GM18511 (cell line): ENCODE measurements at regions not wholly inside any gene's neighbourhood (a gene's known extent, or its start where the extent isn't known, plus 50 kb on each side); places are given as distances from the start of the nearest gene placed in this dataset.

Experiments used
- ATAC-seq: cut with Tn5 transposase; IDR thresholded peaks from one replicate; pipeline ENCODE4 v1.9.1; 2021; ENCODE audit warnings: mild to moderate bottlenecking, moderate library complexity; ENCODE audit not compliant: unreplicated experiment

DNA sequence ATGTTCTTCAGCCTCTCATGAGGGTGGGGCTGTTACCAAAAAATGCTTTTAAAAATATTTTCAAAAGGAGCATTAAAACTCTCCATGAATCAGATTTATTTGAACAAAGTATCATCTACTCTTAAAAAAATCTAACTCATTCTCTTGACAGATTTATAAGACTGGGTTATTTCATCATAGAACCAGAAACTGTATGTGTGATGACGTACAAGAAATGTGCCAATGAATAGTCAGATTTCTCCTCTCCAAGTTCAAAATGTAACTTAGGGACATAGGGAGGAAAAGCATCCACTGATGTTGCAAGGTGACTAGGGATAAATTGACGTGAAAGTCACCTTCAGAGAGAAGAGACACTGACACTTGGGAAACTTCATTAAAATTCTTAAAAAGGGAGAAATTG, 89.1 kb upstream of the CLNK start:
- ATAC-seq = no peak

DNA sequence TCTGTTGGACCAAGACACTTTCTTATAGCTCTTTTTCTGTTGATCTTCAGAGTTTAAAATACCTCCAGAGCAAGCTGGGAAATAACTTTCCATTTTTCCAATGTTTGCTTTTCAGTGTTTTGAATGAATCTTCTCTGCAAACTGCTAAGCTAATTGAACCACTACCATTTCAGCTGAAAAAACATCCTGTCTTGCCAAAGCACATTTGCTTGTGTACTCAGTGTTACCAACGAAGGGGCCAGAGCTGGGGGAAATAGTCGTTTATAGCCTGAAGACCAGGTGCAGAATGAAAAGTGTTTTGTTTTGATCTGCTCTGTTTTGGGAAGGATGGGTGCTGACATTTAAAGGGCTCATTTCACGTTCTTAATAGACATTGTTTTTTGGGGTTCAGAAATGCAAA, 88.4 kb upstream of the CLNK start:
- ATAC-seq = no peak

DNA sequence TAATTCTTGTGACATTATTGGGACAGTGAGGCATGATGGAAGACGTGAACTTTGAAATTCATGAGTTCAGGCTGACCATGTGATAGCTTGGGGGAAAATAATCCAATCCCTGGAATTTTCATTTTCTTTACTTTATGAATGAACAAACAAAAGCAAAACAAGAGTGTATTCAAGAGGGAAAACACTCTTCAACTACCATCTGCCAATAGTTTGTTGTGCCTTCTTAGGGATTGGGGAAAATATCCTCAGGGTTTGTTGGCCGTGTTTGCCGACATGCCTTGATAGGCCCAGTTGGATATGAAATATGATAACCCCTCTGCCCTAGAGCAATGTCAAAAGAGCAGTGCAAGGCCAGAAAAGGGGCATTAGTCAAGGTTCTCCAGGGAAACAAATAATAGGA, 80.8 kb upstream of the CLNK start:
- no peak for ATAC-seq

DNA sequence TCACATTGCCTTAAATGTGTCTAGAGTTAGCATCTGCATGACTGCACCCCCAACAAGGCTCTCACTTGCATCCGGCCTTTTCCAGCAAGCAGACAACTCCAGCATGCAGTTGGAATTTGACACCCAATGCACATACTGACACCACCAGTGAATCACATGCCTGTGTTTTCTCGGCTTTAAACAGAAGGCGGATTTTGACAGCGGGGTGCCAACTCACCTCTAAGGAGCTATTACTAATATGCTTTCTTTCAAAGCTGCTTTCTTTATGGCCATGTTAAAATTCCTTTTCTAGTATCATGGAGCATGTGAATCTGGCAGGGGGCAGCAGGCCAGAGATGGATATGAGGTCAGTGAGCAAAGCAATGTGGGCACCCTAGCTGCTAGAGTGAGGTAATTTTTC, 78.0 kb upstream of the CLNK start:
- no peak for ATAC-seq

DNA sequence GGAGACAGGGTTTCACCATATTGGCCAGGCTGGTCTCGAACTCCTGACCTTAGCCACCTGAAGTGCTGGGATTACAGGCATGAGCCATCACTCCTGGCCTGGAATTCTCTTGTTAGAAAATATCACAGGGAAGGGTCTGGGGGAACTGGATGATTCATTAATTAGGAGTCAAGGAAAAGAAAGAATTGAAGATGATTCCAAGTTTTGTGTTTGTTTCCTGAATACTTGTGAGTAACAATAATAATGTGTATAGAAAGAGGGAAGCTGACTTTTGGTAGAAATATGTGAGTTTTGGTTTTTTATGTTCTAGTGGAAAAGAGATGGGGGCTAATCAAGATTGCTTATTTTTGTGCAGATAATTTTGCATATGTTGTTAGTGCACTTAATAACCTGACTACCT, 77.3 kb upstream of the CLNK start:
- ATAC-seq = no peak

DNA sequence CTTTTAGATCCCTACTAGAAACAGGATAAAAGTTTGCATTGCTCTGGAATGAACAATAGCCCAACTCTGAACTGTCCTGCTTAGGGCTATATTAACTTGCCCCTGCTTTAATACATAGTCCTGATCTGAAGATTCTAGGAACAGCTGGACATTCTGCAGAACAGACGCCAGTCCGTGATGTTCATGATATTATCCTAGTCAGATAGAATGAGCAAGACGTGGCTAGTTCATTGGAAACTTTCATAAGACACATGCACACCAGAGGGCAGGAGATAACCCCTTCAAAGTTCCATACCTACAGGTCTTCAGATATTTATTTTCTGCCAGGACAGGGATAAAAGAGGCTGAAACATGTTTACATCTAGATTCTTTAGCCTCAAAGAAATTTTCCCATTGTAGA, 75.5 kb upstream of the CLNK start:
- no peak for ATAC-seq

DNA sequence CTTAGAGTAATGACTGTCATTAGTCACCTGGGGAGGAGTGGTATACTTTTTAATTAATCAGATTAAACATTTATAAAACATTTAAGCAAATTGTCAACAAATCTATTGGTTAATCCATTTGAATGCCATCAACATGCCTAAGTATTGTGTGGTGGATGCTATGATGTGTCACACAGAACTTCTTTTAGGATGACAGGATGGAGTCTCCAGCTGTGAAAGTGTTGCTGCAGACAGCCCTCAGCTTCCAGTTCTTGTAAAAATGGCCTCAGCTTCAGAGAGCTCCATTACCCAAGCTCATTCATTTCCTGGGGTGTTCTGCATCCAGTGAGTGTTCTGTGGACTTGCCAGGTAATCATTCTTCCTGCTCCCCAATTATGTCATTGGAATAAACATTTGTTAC, 74.3 kb upstream of the CLNK start:
- no peak for ATAC-seq

DNA sequence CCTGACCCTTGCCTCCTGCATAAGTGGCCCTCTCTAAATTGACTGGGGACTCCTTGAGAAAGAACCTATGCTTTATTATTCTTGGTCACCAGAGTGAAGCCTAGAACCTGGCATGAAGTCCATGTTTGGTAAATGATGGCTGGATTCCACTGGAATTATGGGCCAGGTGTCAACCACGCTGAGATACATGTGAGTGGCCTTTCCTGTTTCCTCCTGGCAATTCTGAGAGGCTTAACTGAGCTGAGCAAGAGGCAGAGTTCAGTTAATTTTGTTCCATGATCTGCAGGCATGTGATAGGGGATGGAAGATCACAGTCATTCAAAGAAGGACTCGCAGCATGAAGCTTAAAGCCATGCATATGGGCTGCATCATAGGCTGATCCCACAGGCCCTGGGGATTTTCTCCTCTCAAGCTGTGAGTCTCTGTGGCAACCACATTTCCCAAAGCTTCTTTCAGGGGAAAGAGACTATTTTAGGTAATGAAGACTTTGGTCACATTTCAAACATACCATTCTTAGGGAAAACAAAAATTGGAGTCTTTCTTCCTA, 69.4 kb upstream of the CLNK start:
- ATAC-seq = no peak

DNA sequence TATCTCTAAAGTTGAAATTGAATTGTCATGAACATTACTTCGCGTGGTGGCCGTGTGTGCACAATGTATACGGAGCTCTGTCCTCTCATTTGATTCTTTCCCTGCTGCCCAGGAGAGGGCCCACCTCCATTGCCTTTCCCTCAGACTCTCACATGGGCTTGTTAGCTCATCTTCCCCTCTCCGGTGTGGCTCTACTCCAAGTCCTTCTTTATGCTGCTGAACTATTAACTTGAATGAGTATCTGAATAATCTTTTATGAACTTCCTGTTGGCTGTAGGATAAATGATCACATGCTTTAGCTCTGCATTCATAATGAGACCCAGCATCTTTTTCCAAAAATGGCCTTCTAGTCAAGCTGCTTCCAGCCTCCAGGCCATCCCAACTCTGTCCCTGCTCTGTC, 68.8 kb upstream of the CLNK start:
- no peak for ATAC-seq

DNA sequence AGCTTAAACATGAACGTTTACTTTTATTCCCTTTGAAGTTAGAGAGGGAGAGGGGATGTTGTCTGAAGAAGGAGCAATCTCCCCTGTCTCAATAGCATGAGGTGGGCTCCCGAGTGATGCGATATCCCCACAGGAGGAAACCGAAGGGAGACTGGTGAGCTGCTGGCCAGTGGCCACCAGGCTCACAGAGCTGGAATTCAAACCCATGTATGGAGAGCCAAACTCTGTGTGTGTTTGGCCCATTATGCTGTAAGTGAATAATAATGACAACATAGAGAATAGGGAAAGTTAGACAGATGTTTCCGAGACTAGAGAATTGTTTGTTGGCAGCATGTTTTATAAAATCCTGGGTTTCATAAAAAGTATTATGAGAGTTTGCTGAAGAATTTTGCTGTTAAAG, 66.1 kb upstream of the CLNK start:
- no peak for ATAC-seq

DNA sequence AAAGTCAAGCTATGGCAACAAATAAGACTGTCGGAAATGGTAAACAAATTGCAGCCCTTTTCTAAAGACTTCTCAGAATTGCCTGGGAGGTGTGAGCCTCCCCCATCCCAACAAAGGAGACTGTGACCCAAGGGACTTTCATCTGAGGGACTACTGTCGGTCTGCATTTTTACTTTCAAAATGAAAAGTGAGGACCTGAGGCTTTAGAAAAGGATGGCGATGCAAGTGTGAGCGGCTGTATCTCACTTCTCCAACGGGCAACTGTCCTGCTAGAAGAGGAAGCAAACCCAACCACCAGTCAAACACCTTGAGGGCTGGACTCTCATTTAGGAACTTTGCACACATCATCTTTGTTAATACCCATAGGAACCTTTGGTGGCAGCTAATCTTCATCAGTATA, 62.6 kb upstream of the CLNK start:
- ATAC-seq = peak; percentile 56

DNA sequence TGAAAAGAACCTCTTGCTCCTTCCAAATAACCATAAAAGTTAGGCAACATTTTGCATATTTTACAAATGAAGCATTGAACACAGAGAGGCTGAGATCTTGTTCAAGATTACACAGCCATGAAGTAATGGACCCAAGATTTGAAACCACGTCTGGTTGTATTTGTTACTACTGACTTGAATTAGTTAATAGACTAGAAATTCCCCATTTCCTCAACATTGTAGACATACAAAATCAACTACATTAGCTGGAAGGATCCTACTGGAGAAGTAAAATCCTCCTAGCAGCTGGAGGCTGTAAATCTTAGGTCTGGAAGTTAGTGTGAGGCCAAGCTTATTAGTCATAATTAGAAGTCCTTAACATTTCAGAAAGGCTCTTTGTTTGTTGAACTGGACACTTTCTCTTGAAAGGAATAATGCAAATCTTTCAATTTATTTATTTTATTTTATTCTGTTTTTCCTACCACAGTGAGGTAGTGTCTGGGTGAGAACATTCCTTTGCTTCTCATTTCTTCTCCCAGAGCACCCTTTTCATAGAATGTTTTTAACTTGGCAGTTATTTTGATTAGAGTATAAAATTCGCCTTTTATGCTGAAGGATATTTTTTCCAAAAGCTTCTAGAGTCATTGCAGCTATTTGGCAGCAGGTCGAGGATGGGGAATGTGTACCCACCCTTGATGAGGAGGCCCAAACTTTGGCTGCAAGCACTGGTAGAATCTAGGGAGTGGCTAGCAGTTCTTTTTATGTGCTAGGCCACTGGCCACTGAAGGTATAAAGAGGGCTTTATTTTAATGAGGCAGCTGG, 62.0 kb upstream of the CLNK start:
- ATAC-seq = no peak

DNA sequence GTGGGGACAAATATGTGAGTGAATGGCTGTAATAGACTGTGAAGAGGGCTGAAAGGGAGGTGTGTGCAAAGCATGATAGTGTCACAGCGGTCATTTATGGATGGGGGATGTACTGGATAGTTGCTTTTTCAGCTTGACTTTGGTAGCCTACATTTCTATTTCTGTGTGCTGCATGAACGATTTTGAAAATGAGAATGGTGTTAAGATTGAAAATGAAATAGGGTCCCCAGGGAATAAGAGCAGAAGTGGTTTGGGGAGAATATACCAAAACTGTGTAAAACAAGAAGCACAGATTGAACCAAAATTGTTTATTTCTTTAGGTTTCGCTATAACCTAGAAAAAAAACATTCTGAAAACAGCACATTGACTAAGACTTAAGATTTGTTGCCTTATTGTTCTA, 58.8 kb upstream of the CLNK start:
- peak; percentile 68 for ATAC-seq

DNA sequence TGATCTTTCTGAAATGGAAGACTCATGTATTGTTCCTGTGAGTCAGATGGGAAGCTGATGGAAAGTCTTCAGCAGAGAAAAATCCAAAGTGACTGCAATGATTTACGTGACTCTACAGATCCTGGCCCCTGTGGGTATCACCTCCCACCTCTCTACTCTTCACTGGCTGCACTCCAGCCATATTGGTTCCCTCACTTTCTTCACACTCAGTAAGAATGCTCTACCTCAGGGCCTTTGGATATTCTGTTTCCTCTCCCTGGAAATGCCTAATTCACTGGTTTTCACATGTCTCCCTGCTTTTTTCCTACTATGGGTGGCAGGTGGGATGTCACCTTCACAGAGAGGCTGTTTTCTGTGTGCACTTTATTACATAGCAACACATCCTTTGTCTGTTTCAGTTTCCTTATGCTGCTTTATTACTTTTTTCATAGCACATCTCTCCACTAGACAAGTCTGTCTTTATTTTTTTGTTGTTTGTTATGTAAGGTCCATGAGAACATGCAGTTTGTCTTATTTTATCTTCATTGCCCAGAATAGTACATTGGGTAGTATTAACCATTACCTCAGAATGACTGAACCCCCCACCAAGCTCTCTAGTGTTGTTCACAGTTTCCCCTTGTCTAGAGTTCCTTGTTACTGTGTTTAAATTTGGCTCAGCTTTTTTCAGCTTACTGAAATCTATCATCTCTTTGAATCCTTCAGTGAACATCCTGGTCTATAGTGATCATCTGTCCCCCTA, 57.6 kb upstream of the CLNK start:
- peak; percentile 59 for ATAC-seq

DNA sequence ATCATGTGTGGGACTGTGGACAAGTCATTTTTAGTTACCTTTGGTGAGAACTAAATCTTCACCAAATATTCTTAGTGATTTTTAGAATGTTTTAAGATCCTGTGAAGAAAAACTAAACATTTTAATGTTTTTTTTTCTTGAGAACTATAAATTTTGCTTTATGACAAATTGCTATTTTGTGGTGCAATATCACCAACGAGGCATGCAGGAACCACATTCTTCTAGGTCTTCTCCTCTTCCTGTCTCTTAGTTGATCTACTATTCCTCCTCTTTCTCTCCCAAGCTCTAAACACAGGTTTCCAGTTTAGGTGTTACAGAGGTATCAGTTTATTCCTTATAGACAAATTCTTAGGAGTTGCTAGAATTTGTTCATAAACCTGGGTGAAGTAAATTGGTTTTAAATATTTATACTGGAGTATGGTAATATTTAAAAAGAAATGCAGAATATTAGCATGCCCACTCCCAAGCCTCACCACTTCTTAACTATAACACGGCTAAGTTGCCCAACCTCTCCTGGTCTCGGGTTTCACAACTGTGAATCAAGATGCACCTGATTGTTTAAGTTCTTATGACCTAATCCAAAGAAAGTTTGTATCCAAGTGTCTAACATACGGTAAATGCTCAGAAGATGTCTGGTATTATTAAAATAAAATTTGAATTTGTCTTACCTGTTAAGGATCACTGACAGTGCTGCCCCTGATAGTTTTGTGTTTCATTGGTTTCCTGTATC, 56.5 kb upstream of the CLNK start:
- no peak for ATAC-seq

DNA sequence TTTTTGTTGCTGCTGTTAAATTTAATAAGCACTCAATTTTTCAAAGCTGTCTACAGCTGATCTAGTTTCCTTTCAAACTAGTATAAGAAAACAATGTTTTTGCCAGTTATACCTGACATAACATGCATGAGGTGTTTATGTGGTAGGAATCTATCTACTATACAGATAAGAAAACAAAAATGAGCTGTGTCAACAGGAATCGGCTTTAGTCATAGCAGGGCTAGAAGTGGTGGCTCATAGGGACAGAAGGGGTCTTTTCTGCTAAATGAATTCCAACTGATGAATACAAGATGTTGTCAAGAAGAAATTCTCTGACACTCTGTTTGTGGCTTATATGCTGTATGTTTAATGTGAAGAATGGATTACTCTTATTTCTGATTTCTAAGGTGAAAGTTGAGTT, 55.7 kb upstream of the CLNK start:
- ATAC-seq = no peak

DNA sequence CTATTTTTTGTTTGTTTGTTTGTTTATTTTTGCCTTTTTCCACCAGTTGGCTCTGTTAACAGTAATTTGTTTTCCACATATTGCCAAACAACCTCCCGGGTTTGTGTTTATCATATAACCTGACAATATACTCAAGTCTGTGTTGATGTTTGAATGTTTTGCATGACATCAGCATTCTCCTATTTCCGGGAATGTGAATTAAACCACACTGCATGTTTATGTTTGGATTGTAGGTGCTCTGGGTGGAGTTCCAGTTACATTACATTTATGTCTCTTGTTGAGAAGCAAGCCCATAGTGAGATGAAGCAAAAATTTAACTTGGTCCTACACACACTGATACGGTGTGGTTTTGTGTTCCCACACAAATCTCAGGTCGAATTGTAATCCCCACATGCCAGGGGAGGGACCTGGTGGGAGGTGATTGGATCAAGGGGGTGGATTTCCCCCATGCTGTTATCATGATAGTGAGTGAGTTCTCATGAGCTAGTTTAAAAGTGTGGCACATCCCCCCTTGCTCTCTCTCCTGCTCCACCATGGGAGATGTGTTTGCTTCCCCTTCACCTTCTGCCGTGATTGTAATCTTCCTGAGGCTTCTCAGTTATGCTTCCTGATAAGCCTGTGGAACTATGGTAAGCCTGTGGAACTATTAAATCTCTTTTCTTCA, 54.4 kb upstream of the CLNK start:
- ATAC-seq = no peak

DNA sequence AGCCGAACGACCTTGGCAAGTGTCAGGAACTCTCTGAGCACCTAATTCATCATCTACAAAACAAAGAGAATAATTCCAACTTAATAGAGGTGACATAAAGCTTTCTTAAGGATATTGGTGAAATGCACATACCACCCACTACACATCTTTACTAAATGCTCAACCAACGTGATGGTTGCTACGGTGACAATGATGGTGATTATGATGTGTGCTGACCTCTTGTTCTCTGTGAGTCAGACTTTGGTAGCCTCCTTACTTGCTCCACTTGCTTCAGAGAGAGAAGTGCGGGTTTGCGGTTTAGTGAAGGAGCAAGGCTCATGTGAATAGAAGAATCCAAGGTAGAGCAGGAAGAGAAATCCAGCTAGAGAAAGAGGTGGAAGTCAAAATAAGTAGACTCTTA, 52.8 kb upstream of the CLNK start:
- ATAC-seq = no peak

DNA sequence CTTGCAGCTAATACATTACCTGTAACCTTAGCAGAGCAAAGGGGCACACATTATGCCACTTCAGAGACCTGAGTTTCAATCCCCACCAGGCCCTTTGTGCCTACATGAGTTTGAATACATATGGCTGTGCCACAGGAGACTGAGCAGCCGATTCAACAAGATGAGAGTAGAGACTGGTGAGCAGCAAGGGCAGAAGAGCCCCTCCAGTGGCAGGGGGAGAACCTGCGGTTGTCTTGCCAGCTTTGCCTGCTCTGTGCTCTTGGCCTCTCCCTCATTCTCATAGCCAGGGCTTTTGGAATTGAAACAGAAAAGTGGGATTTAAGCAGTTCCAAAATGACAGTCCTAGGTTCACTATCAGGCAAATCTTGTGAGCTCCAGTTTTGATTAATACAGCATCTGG, 52.3 kb upstream of the CLNK start:
- ATAC-seq = no peak

DNA sequence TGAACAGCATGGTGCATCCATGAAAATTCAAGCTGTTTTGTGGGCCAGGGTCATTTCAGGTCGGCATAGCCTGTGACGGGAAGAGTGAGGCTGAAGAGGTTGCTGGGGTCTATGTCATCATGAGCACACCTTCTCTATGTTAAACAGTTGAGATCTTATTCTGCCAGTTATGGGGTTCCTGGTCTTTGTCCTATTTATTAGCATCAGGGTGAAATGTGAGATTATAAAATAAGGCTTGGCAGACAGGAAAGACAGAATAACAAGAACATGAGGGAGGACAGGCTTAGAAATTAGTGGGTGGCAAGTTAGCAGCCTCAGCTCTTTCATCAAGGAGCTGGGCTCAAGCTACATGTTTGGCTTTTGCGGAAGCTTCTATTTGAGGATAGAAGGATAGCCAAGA, 51.7 kb upstream of the CLNK start:
- ATAC-seq = no peak

DNA sequence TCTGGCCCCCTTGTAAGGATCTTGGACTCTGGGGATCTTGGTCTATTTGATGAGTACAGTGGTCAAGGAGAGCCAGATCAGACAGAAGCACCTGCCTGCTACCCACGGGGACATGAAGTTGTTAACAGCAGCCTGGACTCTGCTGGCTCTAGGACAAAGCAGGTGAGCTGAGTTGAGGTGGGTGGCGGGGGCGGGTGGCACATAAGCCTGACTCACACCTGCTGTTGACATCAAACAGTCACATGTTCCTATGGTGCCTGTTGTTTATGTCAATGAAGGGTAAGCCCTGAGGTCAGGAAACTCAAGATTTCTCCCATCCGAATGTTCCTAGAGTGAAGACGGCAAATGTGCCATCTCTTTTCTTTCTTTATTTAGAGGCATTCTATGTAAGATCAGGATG, 50.1 kb upstream of the CLNK start:
- no peak for ATAC-seq
